CD14-positive monocyte (primary cell): ENCODE measurements at regions not wholly inside any gene's neighbourhood (a gene's known extent, or its start where the extent isn't known, plus 50 kb on each side); places are given as distances from the start of the nearest gene placed in this dataset.

Source experiments
- DNase-seq, 3 donors: peaks; one replicate each; pipeline ENCODE4 v3.0.0-alpha.2; 2011 to 2022
- H2AFZ ChIP-seq: 2 replicates; pipeline ENCODE4 v1.6.0; 2012; ENCODE audit warnings: mild to moderate bottlenecking, low read depth, low read length, inconsistent platforms; ENCODE audit not compliant: insufficient read depth, poor library complexity, severe bottlenecking
- H3K27ac ChIP-seq, 2 donors: 1 replicate in 1 of 2; 2 replicates in 1 of 2; pipeline ENCODE4 v1.5.1; 2012 to 2013; ENCODE audit warnings: low read length in 2 of 2, control low read depth in 1 of 2, inconsistent platforms in 1 of 2, low read depth in 1 of 2, mild to moderate bottlenecking in 1 of 2
- H3K27me3 ChIP-seq, 2 donors: one replicate each; pipeline versions ENCODE4 v1.6.0 to v1.6.1; 2011 to 2013; ENCODE audit warnings: low read length in 2 of 2; ENCODE audit not compliant: control insufficient read depth in 2 of 2, insufficient read depth in 2 of 2
- H3K36me3 ChIP-seq, 2 donors: replicated peaks in 1 of 2; 1 replicate in 1 of 2; 2 replicates in 1 of 2; pipeline versions ENCODE4 v1.5.1 to v1.6.1; 2012 to 2013; ENCODE audit warnings: low read length in 2 of 2, control low read depth in 1 of 2, inconsistent platforms in 1 of 2, mild to moderate bottlenecking in 1 of 2; ENCODE audit not compliant: insufficient read depth in 2 of 2, control insufficient read depth in 1 of 2
- H3K4me1 ChIP-seq, 2 donors: 1 replicate in 1 of 2; 2 replicates in 1 of 2; pipeline versions ENCODE4 v1.5.1 to v1.6.1; 2012 to 2013; ENCODE audit warnings: low read length in 2 of 2, control low read depth in 1 of 2, inconsistent platforms in 1 of 2, mild to moderate bottlenecking in 1 of 2, moderate library complexity in 1 of 2; ENCODE audit not compliant: insufficient read depth in 2 of 2, control insufficient read depth in 1 of 2
- H3K4me2 ChIP-seq: replicated peaks from 2 replicates; pipeline ENCODE3; 2012; ENCODE audit warnings: low read length, moderate library complexity, mild to moderate bottlenecking; ENCODE audit not compliant: poor library complexity, severe bottlenecking; ENCODE audit errors: extremely low read depth
- H3K4me3 ChIP-seq, 3 experiments: fragments of 200-600 bp in 1 of 3; sonication (generic) in 1 of 3; replicated peaks in 1 of 3; 1 replicate in 2 of 3; 2 replicates in 1 of 3; pipeline ENCODE4 v1.5.1; 2011 to 2013; ENCODE audit warnings: low read length in 3 of 3, mild to moderate bottlenecking in 3 of 3, control low read depth in 2 of 3, low read depth in 2 of 3, inconsistent platforms in 1 of 3, moderate library complexity in 1 of 3
- H3K79me2 ChIP-seq: 2 replicates; pipeline ENCODE4 v1.6.0; 2012; ENCODE audit warnings: mild to moderate bottlenecking, control low read depth, inconsistent platforms, low read length, moderate library complexity; ENCODE audit not compliant: insufficient read depth
- H3K9ac ChIP-seq: 2 replicates; pipeline ENCODE4 v1.6.0; 2017; ENCODE audit warnings: low read length, mild to moderate bottlenecking; ENCODE audit not compliant: insufficient read depth, poor library complexity, severe bottlenecking
- H3K9me3 ChIP-seq, 2 donors: replicated peaks in 1 of 2; 1 replicate in 1 of 2; 2 replicates in 1 of 2; pipeline versions ENCODE4 v1.5.1 to v1.6.1; 2012 to 2013; ENCODE audit warnings: low read length in 2 of 2, control low read depth in 1 of 2; ENCODE audit not compliant: control insufficient read depth in 1 of 2, insufficient read depth in 1 of 2
- H4K20me1 ChIP-seq: 2 replicates; pipeline ENCODE4 v1.6.0; 2012; ENCODE audit warnings: mild to moderate bottlenecking, low read length, control low read depth, moderate library complexity; ENCODE audit not compliant: insufficient read depth
- H3K27ac Mint-ChIP-seq, 7 donors: one replicate each; pipeline ENCODE4 v1.8.0; 2020; ENCODE audit warnings: mild to moderate bottlenecking in 7 of 7, mixed read lengths in 7 of 7, moderate library complexity in 6 of 7, inconsistent platforms in 2 of 7
- H3K27me3 Mint-ChIP-seq, 3 donors: one replicate each; pipeline ENCODE4 v1.8.0; 2021 to 2022; ENCODE audit warnings: low read depth in 3 of 3, mild to moderate bottlenecking in 3 of 3, mixed read lengths in 3 of 3, moderate library complexity in 3 of 3, inconsistent platforms in 1 of 3
- H3K36me3 Mint-ChIP-seq, 2 donors: one replicate each; pipeline ENCODE4 v1.8.0; 2020; ENCODE audit warnings: mixed read lengths in 2 of 2, inconsistent platforms in 1 of 2, mild to moderate bottlenecking in 1 of 2
- H3K4me1 Mint-ChIP-seq: one replicate; pipeline ENCODE4 v1.8.0; 2020; ENCODE audit warnings: mild to moderate bottlenecking, mixed read lengths
- H3K4me3 Mint-ChIP-seq, 2 donors: one replicate each; pipeline ENCODE4 v1.8.0; 2020; ENCODE audit warnings: mild to moderate bottlenecking in 2 of 2, mixed read lengths in 2 of 2, moderate library complexity in 1 of 2
- H3K9me3 Mint-ChIP-seq, 7 donors: one replicate each; pipeline ENCODE4 v1.8.0; 2020 to 2022; ENCODE audit warnings: mixed read lengths in 7 of 7, mild to moderate bottlenecking in 6 of 7, moderate library complexity in 6 of 7, inconsistent platforms in 2 of 7
- WGBS: methylation state at CpG from one replicate; pipeline ENCODE4 v1.1.5; 2013; ENCODE audit warnings: missing lambda C conversion rate; ENCODE audit not compliant: insufficient coverage; 5-methylcytosine and 5-hydroxymethylcytosine counted together
- intact Hi-C, 2 donors: fragments of 100-400 bp; cut with micrococcal nuclease; formaldehyde crosslinking; loops; one replicate each; pipeline versions ENCODE4 v1.15.0 to v1.15.1; 2023
- TF ChIP-seq, protein P1 (sequence below): fragments of 200-600 bp; IDR thresholded peaks from one replicate; pipeline ENCODE4 v1.8.0; 2022; ENCODE audit warnings: antibody characterized with exemption, mild to moderate bottlenecking

DNA sequence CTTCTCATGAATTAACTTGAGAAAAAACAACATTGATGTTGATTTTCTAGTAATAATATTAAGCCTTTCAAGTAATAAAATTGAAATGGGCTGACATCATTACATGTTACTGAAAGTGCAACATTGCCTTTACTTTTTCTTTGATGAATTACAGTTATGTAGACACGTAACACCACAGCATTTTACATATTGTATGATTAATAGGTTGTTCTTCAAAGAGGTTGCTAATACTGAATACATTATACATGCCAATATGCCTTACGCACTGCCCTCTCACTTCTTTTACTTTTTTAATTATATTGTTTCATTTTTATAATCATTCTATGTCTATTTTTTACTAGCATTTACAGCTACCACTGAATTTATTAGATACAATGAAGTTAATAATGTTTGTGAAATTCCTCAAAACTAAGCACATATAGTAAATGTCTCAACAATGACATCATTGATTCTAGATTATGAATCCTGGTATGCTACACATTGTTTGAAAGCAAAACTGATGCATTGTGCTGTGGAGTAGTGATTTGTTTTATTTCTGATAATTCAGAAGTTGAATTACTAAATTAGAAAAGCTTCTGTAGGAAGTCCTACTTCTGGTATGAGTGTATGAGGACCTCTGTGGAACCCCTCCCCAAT, 464.4 kb upstream of the IZUMO3 start:
- H3K27me3 ChIP-seq = no peaks in the 10 kb centered on the region
- no peaks in the 10 kb centered on the region for H3K4me1 ChIP-seq
- TF ChIP-seq, protein P1, sequence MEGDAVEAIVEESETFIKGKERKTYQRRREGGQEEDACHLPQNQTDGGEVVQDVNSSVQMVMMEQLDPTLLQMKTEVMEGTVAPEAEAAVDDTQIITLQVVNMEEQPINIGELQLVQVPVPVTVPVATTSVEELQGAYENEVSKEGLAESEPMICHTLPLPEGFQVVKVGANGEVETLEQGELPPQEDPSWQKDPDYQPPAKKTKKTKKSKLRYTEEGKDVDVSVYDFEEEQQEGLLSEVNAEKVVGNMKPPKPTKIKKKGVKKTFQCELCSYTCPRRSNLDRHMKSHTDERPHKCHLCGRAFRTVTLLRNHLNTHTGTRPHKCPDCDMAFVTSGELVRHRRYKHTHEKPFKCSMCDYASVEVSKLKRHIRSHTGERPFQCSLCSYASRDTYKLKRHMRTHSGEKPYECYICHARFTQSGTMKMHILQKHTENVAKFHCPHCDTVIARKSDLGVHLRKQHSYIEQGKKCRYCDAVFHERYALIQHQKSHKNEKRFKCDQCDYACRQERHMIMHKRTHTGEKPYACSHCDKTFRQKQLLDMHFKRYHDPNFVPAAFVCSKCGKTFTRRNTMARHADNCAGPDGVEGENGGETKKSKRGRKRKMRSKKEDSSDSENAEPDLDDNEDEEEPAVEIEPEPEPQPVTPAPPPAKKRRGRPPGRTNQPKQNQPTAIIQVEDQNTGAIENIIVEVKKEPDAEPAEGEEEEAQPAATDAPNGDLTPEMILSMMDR = no peak
- no CpG with 5 or more reads among the region's 2 CpGs for WGBS
- no peaks in the 10 kb centered on the region for H4K20me1 ChIP-seq
- no peaks in the 10 kb centered on the region for H3K36me3 ChIP-seq
- Mint-ChIP-seq H3K4me3 (no peak overlapping the region), H3K9me3 (peaks cover 0 to 2% (median 0%) of the 10 kb centered on the region in 7 donors), H3K27ac (no peak overlapping the region), H3K27me3 (no peaks in the 10 kb centered on the region), H3K4me1 (no peaks in the 10 kb centered on the region), H3K36me3 (no peaks in the 10 kb centered on the region)
- no peak overlapping the region for H3K4me3 ChIP-seq
- no peak overlapping the region for H3K4me2 ChIP-seq
- no peak for DNase-seq
- H3K9me3 ChIP-seq = no peaks in the 10 kb centered on the region
- H3K9ac ChIP-seq = no peak overlapping the region
- H3K79me2 ChIP-seq = no peaks in the 10 kb centered on the region
- intact Hi-C loops = no loop called here
- H3K27ac ChIP-seq = no peak overlapping the region
- no peak overlapping the region for H2AFZ ChIP-seq

DNA sequence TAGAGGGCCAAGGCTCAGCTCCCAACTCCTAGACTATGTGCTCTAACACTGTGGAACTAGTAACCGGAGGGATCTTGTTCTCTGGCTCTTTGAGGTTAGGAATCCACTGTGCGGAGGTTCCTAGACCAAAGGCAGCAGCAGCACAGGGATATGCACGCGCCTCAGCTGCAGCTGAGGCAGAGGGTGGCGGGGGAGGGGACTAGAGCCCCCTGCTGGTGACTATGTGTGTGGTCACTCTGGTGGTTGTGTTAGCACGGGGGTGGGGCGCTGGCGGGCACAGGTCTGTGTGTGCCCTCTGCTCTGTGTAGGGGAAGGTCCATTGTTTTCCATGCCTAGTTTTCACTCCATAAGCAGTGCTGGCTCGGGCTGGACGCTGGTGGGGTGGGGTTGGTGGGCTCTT, 458.0 kb upstream of the IZUMO3 start:
- 69% methylated on average over 10 of the region's 10 CpGs for WGBS
- intact Hi-C loops = no loop called here
- no peaks in the 10 kb centered on the region for H3K36me3 Mint-ChIP-seq

More for the DNA sequence above, 458.0 kb upstream of the IZUMO3 start:
- Histone ChIP-seq H3K36me3 (no peaks in the 10 kb centered on the region), H3K4me2 (no peak overlapping the region), H3K27me3 (no peaks in the 10 kb centered on the region), H3K9me3 (peaks cover 9 to 12% of the 10 kb centered on the region in 2 donors), H3K27ac (no peak overlapping the region), H3K4me1 (no peaks in the 10 kb centered on the region), H2AFZ (no peak overlapping the region), H3K4me3 (no peak overlapping the region), H4K20me1 (no peaks in the 10 kb centered on the region), H3K79me2 (no peaks in the 10 kb centered on the region), H3K9ac (no peak overlapping the region)
- Mint-ChIP-seq H3K9me3 (peaks cover 0 to 12% (median 6%) of the 10 kb centered on the region in 7 donors), H3K27ac (no peak overlapping the region), H3K4me3 (no peak overlapping the region), H3K27me3 (peaks cover 0 to 2% (median 0%) of the 10 kb centered on the region in 3 donors), H3K4me1 (no peaks in the 10 kb centered on the region)
- TF ChIP-seq, protein P1 = no peak
- no peak for DNase-seq
